ENCODE measurements at regions not wholly inside any gene's neighbourhood (a gene's known extent, or its start where the extent isn't known, plus 50 kb on each side); places are given as distances from the start of the nearest gene placed in this dataset.
A peak's percentile ranks its signal among the peaks of the same experiment; 100 is the strongest.
"Not testable (repeated sequence)": the region's sequence is repeated elsewhere in the genome, so short reads cannot be mapped to it uniquely, and the experiment has no call there.

DNA sequence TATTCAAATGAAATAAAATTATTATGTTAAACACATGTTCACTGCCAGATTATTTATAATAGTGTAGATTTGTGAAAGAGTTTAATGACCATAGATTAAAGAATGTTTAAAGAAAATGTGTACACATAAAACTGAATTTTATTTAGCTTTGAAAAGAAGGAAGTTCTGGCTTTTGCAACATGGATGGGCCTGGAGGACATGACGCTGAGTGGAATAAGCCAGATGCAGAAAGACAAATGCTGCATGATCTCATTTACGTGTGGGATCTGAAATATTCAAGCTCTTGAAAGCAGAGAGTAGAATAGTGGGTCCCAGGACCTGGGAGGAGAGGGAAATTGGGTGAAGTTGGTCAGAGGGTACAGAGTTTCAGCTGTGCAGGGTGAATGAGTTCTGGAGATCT lies 1261.2 kb downstream of the TMEM121 start:
- DNase-seq (ENCODE audit: insufficient read length, low spot score), result no peak
- FAIRE-seq, result no peak
- TF ChIP-seq, protein P1, sequence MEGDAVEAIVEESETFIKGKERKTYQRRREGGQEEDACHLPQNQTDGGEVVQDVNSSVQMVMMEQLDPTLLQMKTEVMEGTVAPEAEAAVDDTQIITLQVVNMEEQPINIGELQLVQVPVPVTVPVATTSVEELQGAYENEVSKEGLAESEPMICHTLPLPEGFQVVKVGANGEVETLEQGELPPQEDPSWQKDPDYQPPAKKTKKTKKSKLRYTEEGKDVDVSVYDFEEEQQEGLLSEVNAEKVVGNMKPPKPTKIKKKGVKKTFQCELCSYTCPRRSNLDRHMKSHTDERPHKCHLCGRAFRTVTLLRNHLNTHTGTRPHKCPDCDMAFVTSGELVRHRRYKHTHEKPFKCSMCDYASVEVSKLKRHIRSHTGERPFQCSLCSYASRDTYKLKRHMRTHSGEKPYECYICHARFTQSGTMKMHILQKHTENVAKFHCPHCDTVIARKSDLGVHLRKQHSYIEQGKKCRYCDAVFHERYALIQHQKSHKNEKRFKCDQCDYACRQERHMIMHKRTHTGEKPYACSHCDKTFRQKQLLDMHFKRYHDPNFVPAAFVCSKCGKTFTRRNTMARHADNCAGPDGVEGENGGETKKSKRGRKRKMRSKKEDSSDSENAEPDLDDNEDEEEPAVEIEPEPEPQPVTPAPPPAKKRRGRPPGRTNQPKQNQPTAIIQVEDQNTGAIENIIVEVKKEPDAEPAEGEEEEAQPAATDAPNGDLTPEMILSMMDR (IDR thresholded peaks at IDR 0.05; ENCODE audit: insufficient read depth, missing control alignments), result no peak

DNA sequence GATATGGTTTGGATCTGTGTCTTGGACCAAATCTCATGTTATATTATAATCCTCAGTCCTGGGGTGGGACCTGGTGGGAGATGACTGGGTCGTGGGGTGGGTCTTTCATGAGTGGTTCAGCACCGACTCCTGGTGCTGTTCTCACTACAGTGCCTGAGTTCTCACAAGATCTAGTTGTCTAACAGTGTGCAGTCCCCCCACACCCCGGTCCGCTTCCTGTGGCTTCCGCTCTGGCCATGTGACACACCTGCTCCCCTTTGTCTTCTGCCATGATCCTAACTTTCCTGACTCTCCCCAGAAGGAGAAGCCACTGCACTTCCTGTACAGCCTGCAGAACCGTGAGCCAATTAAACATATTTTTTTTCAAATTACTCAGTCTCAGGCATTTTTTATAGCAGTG lies 1262.2 kb downstream of the TMEM121 start:
- no peak for DNase-seq (ENCODE audit: insufficient read length, low spot score)
- FAIRE-seq, result no peak
- TF ChIP-seq, protein P1 (IDR thresholded peaks at IDR 0.05; ENCODE audit: insufficient read depth, missing control alignments), result no peak

DNA sequence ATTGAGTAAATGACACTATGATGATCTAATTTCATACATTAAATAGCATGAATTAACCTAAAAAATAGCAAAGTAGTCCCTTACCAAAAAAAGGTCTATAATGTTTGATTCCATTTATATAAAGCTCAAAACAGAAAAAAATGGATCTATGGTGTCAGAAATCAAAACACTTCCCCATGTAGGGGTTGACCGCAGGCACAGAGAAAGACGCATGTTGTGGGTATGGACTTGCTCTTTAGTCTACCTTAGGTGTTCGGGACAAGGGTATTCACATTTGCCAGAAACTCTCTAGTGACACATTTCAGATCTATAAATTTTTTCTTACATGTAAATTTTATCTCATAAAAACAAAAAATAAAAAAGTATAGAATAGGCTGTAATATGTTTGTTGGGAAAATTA lies 1262.9 kb downstream of the TMEM121 start:
- FAIRE-seq (no peak), DNase-seq (ENCODE audit: insufficient read length, low spot score) (no peak)
- TF ChIP-seq, protein P1 (IDR thresholded peaks at IDR 0.05; ENCODE audit: insufficient read depth, missing control alignments), result no peak

DNA sequence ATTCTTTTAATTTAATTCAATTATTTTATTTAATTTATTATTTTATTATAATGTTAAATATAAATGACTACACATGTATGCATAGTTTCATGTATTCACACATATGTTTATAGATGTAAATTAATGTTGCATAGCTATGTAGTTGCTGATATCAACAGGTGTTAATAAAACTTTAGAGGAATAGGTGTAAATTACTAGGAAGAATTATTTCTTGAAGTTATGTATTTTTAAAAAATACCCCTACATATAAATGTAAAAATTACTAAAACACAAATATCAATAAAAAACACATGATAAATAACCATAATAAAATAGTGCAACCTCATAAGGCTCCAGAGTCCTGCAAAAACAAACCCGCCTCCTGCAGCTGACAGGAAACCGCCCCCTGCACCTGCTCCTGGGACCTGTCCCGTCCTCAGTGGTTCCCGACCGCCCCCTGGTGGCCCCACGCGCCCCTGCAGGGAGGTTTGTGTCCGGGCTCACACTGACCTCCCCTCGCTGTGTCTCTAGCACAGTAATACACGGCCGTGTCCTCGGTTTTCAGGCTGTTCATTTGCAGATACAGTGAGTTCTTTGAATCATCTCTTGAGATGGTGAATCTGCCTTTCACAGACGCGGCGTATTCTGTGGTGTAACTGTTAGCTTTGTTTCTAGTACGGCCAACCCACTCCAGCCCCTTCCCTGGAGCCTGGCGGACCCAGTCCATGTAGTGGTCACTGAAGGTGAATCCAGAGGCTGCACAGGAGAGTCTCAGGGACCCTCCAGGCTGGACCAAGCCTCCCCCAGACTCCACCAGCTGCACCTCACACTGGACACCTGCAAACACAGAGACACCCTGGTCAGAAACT lies 1264.0 kb downstream of the TMEM121 start:
- TF ChIP-seq, protein P1 (IDR thresholded peaks at IDR 0.05; ENCODE audit: insufficient read depth, missing control alignments), result peak; percentile 42
- FAIRE-seq (no peak), DNase-seq (ENCODE audit: insufficient read length, low spot score) (no peak)

- TF ChIP-seq, protein P1 (IDR thresholded peaks at IDR 0.05; ENCODE audit: insufficient read depth, missing control alignments), result no peak
- DNase-seq (ENCODE audit: insufficient read length, low spot score), result no peak
- FAIRE-seq, result no peak
Measured at GRCh38 chr14:106792543-106792942, 1266.2 kb downstream of the TMEM121 start.

- FAIRE-seq; DNase-seq (ENCODE audit: insufficient read length, low spot score): not testable (repeated sequence)
Measured at GRCh38 chr14:106798166-106798565, 1271.8 kb downstream of the TMEM121 start.

DNA sequence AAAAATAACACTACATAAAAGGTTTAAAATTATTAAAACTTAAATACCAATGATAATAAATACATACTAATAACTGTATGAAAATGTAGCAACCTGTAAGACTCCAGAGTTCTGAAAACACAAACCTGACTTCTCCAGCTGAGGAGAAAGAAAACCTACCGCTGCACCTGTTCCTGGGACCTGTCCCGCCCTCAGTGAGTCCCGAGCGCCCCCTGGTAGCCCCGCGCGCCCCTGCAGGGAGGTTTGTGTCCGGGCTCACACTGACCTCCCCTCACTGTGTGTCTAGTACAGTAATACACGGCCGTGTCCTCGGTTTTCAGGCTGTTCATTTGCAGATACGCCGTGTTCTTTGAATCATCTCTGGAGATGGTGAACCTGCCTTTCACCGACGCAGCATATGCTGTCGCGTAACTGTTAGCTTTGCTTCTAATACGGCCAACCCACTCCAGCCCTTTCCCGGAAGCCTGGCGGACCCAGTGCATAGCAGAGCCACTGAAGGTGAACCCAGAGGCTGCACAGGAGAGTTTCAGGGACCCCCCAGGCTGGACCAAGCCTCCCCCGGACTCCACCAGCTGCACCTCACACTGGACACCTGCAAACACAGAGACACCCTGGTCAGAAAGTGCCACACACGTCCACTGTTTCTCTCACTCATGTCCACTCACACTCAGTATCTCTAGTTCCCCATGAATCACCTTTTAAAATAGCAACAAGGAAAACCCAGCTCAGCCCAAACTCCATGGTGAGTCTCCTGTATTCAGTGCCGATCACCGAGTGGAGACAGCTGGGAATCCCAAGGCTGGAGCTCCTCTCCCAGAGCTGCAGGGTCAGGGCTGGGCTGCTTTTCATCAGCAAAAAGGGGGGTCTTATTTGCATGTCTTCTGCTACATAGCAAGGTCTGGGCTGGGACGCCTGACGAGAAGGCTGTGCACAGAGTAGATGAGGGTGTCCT lies 1276.3 kb downstream of the TMEM121 start:
- FAIRE-seq (no peak), DNase-seq (ENCODE audit: insufficient read length, low spot score) (no peak)
- TF ChIP-seq, protein P1 (IDR thresholded peaks at IDR 0.05; ENCODE audit: insufficient read depth, missing control alignments), result no peak
